ENCODE measurements at regions not wholly inside any gene's neighbourhood (a gene's known extent, or its start where the extent isn't known, plus 50 kb on each side); places are given as distances from the start of the nearest gene placed in this dataset.
A peak's percentile ranks its signal among the peaks of the same experiment; 100 is the strongest.

GRCh38 chr2:62423235-62423634 lies 82.8 kb downstream of the TMEM17 start:
- Histone ChIP-seq H2AFZ (replicated peaks; ENCODE audit: low read length, poor library complexity) (no peak overlapping the region), H3K27ac (ENCODE audit: insufficient read depth, low read length) (no peak overlapping the region), H4K5ac (ENCODE audit: low read depth, low read length) (no peak overlapping the region), H3K4ac (ENCODE audit: low read depth, low read length) (no peak overlapping the region), H3K23ac (ENCODE audit: low read depth, low read length) (no peak overlapping the region), H2AK5ac (ENCODE audit: low read depth, low read length) (no peak overlapping the region), H3K27me3 (ENCODE audit: control insufficient read depth, insufficient read depth, low read length) (peaks cover 7% of the 10 kb centered on the region), H3K56ac (ENCODE audit: extremely low read depth, insufficient read depth, low read length) (no peak overlapping the region), H3K4me1 (ENCODE audit: control insufficient read depth, insufficient read depth, low read length) (no peaks in the 10 kb centered on the region), H2AK9ac (replicated peaks; ENCODE audit: low read depth, low read length, poor library complexity) (no peak overlapping the region), H2BK120ac (ENCODE audit: low read depth, low read length) (no peak overlapping the region), H4K20me1 (ENCODE audit: insufficient read depth, low read length) (no peaks in the 10 kb centered on the region), H3K36me3 (ENCODE audit: control insufficient read depth, insufficient read depth, low read length) (no peaks in the 10 kb centered on the region), H4K91ac (ENCODE audit: insufficient read depth, low read depth, low read length) (no peak overlapping the region), H3K18ac (ENCODE audit: low read depth, low read length) (no peak overlapping the region), H2BK15ac (ENCODE audit: low read depth, low read length) (no peak overlapping the region), H3K9me1 (ENCODE audit: insufficient read depth, low read length) (no peaks in the 10 kb centered on the region), H3K9me3 (ENCODE audit: control insufficient read depth, insufficient read depth, low read length) (no peaks in the 10 kb centered on the region), H3K79me1 (ENCODE audit: low read depth in 1 of 2, low read length in 2 of 2) (no peaks in the 10 kb centered on the region), H3K9ac (ENCODE audit: low read depth, low read length) (no peak overlapping the region), H3K4me3 (ENCODE audit: insufficient read depth, low read depth, low read length) (no peak overlapping the region), H4K8ac (ENCODE audit: low read depth in 2 of 2, low read length in 2 of 2) (no peak overlapping the region), H2BK5ac (ENCODE audit: low read depth, low read length, poor library complexity, severe bottlenecking) (no peak overlapping the region), H2BK20ac (ENCODE audit: low read depth, low read length) (no peak overlapping the region), H3K4me2 (ENCODE audit: low read depth, low read length) (no peak overlapping the region), H3K14ac (replicated peaks; ENCODE audit: low read depth, low read length) (no peak overlapping the region)
- DNase-seq (peak; percentile 8), ATAC-seq (ENCODE audit: low read depth) (no peak)
- no CpG with 5 or more reads among the region's 6 CpGs for WGBS, 2 experiments (ENCODE audit: extremely low coverage in 2 of 2, insufficient read length in 1 of 2)
- intact Hi-C loops (cut with micrococcal nuclease): no loop called here
- dilution Hi-C loops (cut with HindIII; ENCODE audit: low sequenced_read_pairs, unreplicated experiment): no loop called here
- BruUV-seq (replicated peaks): no TSS peak
- ChIA-PET POLR2A (ENCODE audit: unreplicated experiment) (no interaction called here), CTCF (no interaction called here)
- in situ Hi-C loops (cut with MboI; ENCODE audit: low sequenced_read_pairs): no loop called here
- TF ChIP-seq RFX5 (IDR thresholded peaks at IDR 0.05; ENCODE audit: low read depth, low read length) (no peak), CTCF (conservative IDR thresholded peaks at IDR 0.05; ENCODE audit: low read depth, low read length) (peak; percentile 34; the same call in 1 of the 2 replicates), RAD21 (IDR thresholded peaks at IDR 0.05; ENCODE audit: low read length) (peak; percentile 32), MAFK (IDR thresholded peaks at IDR 0.05; ENCODE audit: low read depth, low read length) (no peak), NFE2L2 (IDR thresholded peaks at IDR 0.05; ENCODE audit: low read depth, low read length) (no peak), CEBPB (IDR thresholded peaks at IDR 0.05; ENCODE audit: low read depth, low read length) (no peak), MAZ (IDR thresholded peaks at IDR 0.05; ENCODE audit: borderline replicate concordance, low read depth, low read length) (no peak), CHD1 (IDR thresholded peaks at IDR 0.05; ENCODE audit: low read depth, low read length) (no peak), ELK1 (IDR thresholded peaks at IDR 0.05; ENCODE audit: borderline replicate concordance, low read depth, low read length) (no peak), SMC3 (IDR thresholded peaks at IDR 0.05; ENCODE audit: low read depth, low read length) (0 out of 2 replicates have a peak, but pooled peaks have one; percentile 13)

Data from IMR-90 (cell line).